Endodermal cell (in vitro differentiated cells): ENCODE measurements at regions not wholly inside any gene's neighbourhood (a gene's known extent, or its start where the extent isn't known, plus 50 kb on each side); places are given as distances from the start of the nearest gene placed in this dataset.

Source experiments
- DNase-seq: peaks from one replicate; pipeline ENCODE4 v3.0.0-alpha.2; 2017
- H3K27ac ChIP-seq: 2 replicates; pipeline ENCODE4 v1.5.1; 2013; ENCODE audit warnings: mild to moderate bottlenecking, low read depth, low read length, moderate library complexity
- H3K27me3 ChIP-seq: 2 replicates; pipeline ENCODE4 v1.6.1; 2013; ENCODE audit warnings: mild to moderate bottlenecking, low read length, moderate library complexity; ENCODE audit not compliant: insufficient read depth, control insufficient read depth, poor library complexity, severe bottlenecking
- H3K36me3 ChIP-seq: 2 replicates; pipeline ENCODE4 v1.7.0; 2013; ENCODE audit warnings: mild to moderate bottlenecking, low read length, moderate library complexity; ENCODE audit not compliant: control insufficient read depth, insufficient read depth
- H3K4me1 ChIP-seq: one replicate; pipeline ENCODE4 v1.7.0; 2013; ENCODE audit warnings: low read length; ENCODE audit not compliant: control insufficient read depth, insufficient read depth
- H3K4me3 ChIP-seq: 2 replicates; pipeline ENCODE4 v1.5.1; 2013; ENCODE audit warnings: mild to moderate bottlenecking, low read length, moderate library complexity
- H3K9ac ChIP-seq: 2 replicates; pipeline ENCODE4 v1.6.1; 2013; ENCODE audit warnings: mild to moderate bottlenecking, low read length, moderate library complexity; ENCODE audit not compliant: poor library complexity, severe bottlenecking; ENCODE audit errors: extremely low read depth
- H3K9me3 ChIP-seq: 2 replicates; pipeline ENCODE4 v1.6.1; 2013; ENCODE audit warnings: mild to moderate bottlenecking, low read length, moderate library complexity; ENCODE audit not compliant: control insufficient read depth
- H3K27ac Mint-ChIP-seq: 2 replicates; pipeline ENCODE4 v1.8.0; 2020; ENCODE audit warnings: mixed read lengths
- H3K27me3 Mint-ChIP-seq: 2 replicates; pipeline ENCODE4 v1.8.0; 2021; ENCODE audit warnings: mild to moderate bottlenecking, mixed read lengths; ENCODE audit not compliant: insufficient read depth
- H3K36me3 Mint-ChIP-seq: 2 replicates; pipeline ENCODE4 v1.8.0; 2020; ENCODE audit warnings: low read depth, mixed read lengths
- H3K4me1 Mint-ChIP-seq: 2 replicates; pipeline ENCODE4 v1.8.0; 2020; ENCODE audit warnings: mixed read lengths
- H3K4me3 Mint-ChIP-seq: 2 replicates; pipeline ENCODE4 v1.8.0; 2020; ENCODE audit warnings: mild to moderate bottlenecking, moderate library complexity, mixed read lengths
- H3K9me3 Mint-ChIP-seq: 2 replicates; pipeline ENCODE4 v1.8.0; 2020; ENCODE audit warnings: mild to moderate bottlenecking, mixed read lengths
- WGBS, 2 experiments: methylation state at CpG; one replicate each; pipeline versions ENCODE4 v1.1.5 to v1.1.7; 2013; ENCODE audit warnings: missing lambda C conversion rate in 2 of 2, mixed read lengths in 1 of 2; ENCODE audit not compliant: insufficient coverage in 1 of 2, insufficient read length in 1 of 2; 5-methylcytosine and 5-hydroxymethylcytosine counted together
- TF ChIP-seq, protein P1 (sequence below): fragments of 200-600 bp; sonication (generic); conservative IDR thresholded peaks from 2 replicates; pipeline ENCODE4 v1.5.0; 2021; ENCODE audit warnings: antibody characterized with exemption, mild to moderate bottlenecking

DNA sequence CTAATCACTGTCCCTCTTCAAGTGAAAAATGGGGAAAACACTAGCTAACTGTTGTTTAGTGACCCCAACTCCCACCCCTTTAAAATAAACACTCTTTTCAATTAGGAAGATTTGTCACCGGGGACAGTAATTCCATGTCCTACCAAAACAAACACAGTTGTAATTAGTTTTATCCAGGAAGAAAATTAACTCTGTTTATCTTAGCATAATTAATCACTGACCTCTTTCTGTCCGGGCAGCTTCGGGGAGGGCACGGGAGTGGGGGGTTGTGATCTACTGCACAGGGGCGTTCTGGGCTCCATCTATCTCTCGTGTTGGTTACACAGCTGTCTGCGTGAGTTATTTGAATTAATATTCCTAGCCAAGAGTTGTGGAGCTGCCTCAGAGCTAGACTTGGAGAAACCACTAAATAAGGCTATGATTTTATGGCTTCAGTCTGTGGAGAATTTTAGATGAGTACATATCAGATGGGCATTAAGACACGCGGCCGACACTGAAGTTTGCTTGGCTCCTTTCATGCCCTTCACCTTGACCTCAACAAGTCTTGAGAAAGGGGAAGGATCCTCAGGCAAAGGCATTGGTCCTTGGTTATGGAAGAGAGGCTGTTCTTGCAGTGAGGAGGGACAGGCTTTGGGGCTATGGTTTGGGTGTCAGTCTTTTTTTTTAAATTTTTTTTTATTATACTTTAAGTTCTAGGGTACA lies 102.0 kb upstream of the TRABD2B start:
- Mint-ChIP-seq H3K36me3 (peaks cover 20% of the 10 kb centered on the region), H3K9me3 (peaks cover 28% of the 10 kb centered on the region), H3K4me1 (peaks cover 13% of the 10 kb centered on the region), H3K27me3 (peaks cover 27% of the 10 kb centered on the region), H3K4me3 (peak overlapping the region; percentile 5), H3K27ac (peak overlapping the region; percentile 30)
- no peaks in the 10 kb centered on the region for H3K4me1 ChIP-seq
- TF ChIP-seq, protein P1, sequence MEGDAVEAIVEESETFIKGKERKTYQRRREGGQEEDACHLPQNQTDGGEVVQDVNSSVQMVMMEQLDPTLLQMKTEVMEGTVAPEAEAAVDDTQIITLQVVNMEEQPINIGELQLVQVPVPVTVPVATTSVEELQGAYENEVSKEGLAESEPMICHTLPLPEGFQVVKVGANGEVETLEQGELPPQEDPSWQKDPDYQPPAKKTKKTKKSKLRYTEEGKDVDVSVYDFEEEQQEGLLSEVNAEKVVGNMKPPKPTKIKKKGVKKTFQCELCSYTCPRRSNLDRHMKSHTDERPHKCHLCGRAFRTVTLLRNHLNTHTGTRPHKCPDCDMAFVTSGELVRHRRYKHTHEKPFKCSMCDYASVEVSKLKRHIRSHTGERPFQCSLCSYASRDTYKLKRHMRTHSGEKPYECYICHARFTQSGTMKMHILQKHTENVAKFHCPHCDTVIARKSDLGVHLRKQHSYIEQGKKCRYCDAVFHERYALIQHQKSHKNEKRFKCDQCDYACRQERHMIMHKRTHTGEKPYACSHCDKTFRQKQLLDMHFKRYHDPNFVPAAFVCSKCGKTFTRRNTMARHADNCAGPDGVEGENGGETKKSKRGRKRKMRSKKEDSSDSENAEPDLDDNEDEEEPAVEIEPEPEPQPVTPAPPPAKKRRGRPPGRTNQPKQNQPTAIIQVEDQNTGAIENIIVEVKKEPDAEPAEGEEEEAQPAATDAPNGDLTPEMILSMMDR = no peak
- DNase-seq = no peak
- 89 to 97% methylated on average over 8 to 10 of the region's 10 CpGs for WGBS, 2 experiments
- no peak overlapping the region for H3K27ac ChIP-seq
- H3K36me3 ChIP-seq = no peaks in the 10 kb centered on the region
- peaks cover 17% of the 10 kb centered on the region for H3K9me3 ChIP-seq
- no peak overlapping the region for H3K9ac ChIP-seq
- H3K4me3 ChIP-seq = no peak overlapping the region
- peaks cover 11% of the 10 kb centered on the region for H3K27me3 ChIP-seq

DNA sequence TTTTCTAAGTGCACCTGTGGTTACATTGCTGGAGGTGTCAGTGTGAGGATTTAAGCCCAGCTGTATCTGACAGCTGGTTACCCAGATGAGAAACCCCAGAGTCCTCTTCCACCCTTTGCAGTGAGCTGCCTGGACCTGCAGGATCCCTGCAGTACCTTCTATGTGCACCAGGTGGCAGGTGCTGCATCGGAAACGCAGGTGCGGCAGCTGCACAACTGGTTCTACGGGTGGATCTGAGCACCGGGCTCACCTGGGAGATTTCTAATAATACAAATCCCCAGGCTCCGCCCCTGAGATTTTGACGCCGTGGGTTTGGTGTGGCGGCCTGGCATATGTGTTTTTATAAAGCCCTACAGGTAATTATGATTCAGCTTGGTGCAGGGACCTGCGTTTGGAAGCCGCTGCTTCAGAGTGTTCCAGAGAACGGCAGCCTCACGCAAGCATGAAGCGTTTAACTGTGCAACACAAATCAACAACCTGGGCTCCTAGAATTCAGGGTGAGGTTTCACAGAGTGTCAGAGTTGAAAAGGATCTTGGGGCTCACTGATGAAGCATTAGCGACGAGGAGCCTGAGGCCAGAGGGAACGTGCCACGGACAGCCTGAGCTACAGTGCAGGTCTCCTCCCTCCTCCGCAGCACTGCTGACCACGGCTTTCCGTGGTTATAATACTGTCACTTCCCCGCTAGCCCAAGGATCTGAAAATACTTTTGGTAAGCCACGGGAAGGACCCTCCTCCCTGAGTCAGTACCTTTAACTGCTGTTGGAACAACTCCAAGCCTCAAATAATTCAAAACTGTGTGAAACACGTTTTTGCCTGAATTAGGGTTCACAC lies 96.7 kb upstream of the TRABD2B start:
- H3K27me3 Mint-ChIP-seq = peaks cover 41% of the 10 kb centered on the region
- Histone ChIP-seq H3K4me1 (no peaks in the 10 kb centered on the region), H3K27ac (no peak overlapping the region), H3K36me3 (no peaks in the 10 kb centered on the region), H3K4me3 (no peak overlapping the region), H3K9me3 (no peaks in the 10 kb centered on the region), H3K9ac (no peak overlapping the region), H3K27me3 (peaks cover 11% of the 10 kb centered on the region)
- H3K9me3 Mint-ChIP-seq = peaks cover 20% of the 10 kb centered on the region
- peaks cover 12% of the 10 kb centered on the region for H3K4me1 Mint-ChIP-seq
- TF ChIP-seq, protein P1 = peak; percentile 94
- DNase-seq = peak; percentile 96
- peaks cover 5% of the 10 kb centered on the region for H3K36me3 Mint-ChIP-seq
- no peak overlapping the region for H3K27ac Mint-ChIP-seq
- WGBS, 2 experiments = 61 to 90% methylated on average over 10 to 24 of the region's 24 CpGs
- peak overlapping the region; percentile 35 for H3K4me3 Mint-ChIP-seq

DNA sequence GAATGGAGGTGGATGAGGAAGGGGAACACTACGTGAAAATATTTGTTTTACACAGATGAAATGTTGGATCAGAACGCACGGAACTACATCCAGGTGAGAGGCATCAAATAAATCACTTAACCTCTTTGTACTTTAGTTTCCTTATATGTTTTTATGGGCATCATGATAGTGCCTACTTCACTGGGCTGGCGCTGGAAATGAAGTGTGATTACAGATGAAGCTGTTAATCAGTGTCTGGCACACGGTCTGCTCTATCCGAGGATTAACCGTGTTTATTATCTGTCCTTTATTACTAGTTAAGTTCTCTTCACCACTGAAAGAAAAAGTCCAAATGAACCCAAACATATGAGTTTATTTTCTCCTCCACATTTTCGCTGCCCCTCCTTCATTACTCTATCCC lies 96.0 kb upstream of the TRABD2B start:
- H3K27ac Mint-ChIP-seq = no peak overlapping the region
- Histone ChIP-seq H3K4me1 (no peaks in the 10 kb centered on the region), H3K27me3 (peaks cover 11% of the 10 kb centered on the region), H3K9ac (no peak overlapping the region), H3K27ac (no peak overlapping the region), H3K4me3 (no peak overlapping the region), H3K36me3 (no peaks in the 10 kb centered on the region), H3K9me3 (no peaks in the 10 kb centered on the region)
- H3K36me3 Mint-ChIP-seq = peaks cover 5% of the 10 kb centered on the region
- H3K4me3 Mint-ChIP-seq = no peak overlapping the region
- DNase-seq = peak; percentile 32
- H3K27me3 Mint-ChIP-seq = peaks cover 41% of the 10 kb centered on the region
- H3K9me3 Mint-ChIP-seq = peaks cover 20% of the 10 kb centered on the region
- peaks cover 5% of the 10 kb centered on the region for H3K4me1 Mint-ChIP-seq
- 80% methylated on average over 8 of the region's 8 CpGs for WGBS, 2 experiments
- TF ChIP-seq, protein P1 = no peak
